ENCODE measurements at regions not wholly inside any gene's neighbourhood (a gene's known extent, or its start where the extent isn't known, plus 50 kb on each side); places are given as distances from the start of the nearest gene placed in this dataset.

GRCh38 chr20:59385480-59385879 is 85.1 kb downstream of the EDN3 start:
- Histone ChIP-seq H3K79me2 (ENCODE audit: control insufficient read depth, insufficient read depth, low read length) (no peaks in the 10 kb centered on the region), H3K27ac (ENCODE audit: insufficient read depth, low read length) (no peak overlapping the region), H3K9ac (ENCODE audit: insufficient read depth, low read length) (no peak overlapping the region), H3K4me2 (ENCODE audit: extremely low read depth, insufficient read depth, low read length) (no peak overlapping the region), H3K4me3 (replicated peaks in 1 of 4; ENCODE audit: control extremely low read depth in 1 of 4, insufficient read depth in 1 of 4, low read depth in 3 of 4, low read length in 4 of 4) (no peak overlapping the region), H3K9me3 (ENCODE audit: control insufficient read depth, insufficient read depth, low read depth, low read length) (no peaks in the 10 kb centered on the region), H3K4me1 (ENCODE audit: control insufficient read depth, extremely low read depth, insufficient read depth, low read length) (no peaks in the 10 kb centered on the region), H2AFZ (ENCODE audit: low read length) (no peak overlapping the region), H3K27me3 (ENCODE audit: control insufficient read depth, insufficient read depth, low read length) (no peaks in the 10 kb centered on the region), H4K20me1 (ENCODE audit: control insufficient read depth, extremely low read depth, insufficient read depth, low read length) (no peaks in the 10 kb centered on the region), H3K36me3 (ENCODE audit: control insufficient read depth, insufficient read depth, low read length) (no peaks in the 10 kb centered on the region)
- DNase-seq (ENCODE audit: low read depth in 2 of 2): no peak
- TF ChIP-seq EZH2 (IDR thresholded peaks at IDR 0.05; ENCODE audit: low read length, missing control alignments) (no peak), CTCF (conservative IDR thresholded peaks at IDR 0.05 in 1 of 2, IDR thresholded peaks at IDR 0.05 in 1 of 2; ENCODE audit: low read depth in 1 of 2, low read length in 2 of 2) (no peak)

- Histone ChIP-seq H3K9me3 (ENCODE audit: control insufficient read depth, insufficient read depth, low read depth, low read length) (no peaks in the 10 kb centered on the region), H3K4me3 (replicated peaks in 1 of 4; ENCODE audit: control extremely low read depth in 1 of 4, insufficient read depth in 1 of 4, low read depth in 3 of 4, low read length in 4 of 4) (no peak overlapping the region), H3K4me2 (ENCODE audit: extremely low read depth, insufficient read depth, low read length) (no peak overlapping the region), H2AFZ (ENCODE audit: low read length) (no peak overlapping the region), H3K36me3 (ENCODE audit: control insufficient read depth, insufficient read depth, low read length) (no peaks in the 10 kb centered on the region), H3K27ac (ENCODE audit: insufficient read depth, low read length) (no peak overlapping the region), H3K27me3 (ENCODE audit: control insufficient read depth, insufficient read depth, low read length) (no peaks in the 10 kb centered on the region), H4K20me1 (ENCODE audit: control insufficient read depth, extremely low read depth, insufficient read depth, low read length) (no peaks in the 10 kb centered on the region), H3K4me1 (ENCODE audit: control insufficient read depth, extremely low read depth, insufficient read depth, low read length) (no peaks in the 10 kb centered on the region), H3K9ac (ENCODE audit: insufficient read depth, low read length) (no peak overlapping the region), H3K79me2 (ENCODE audit: control insufficient read depth, insufficient read depth, low read length) (no peaks in the 10 kb centered on the region)
- no peak for TF ChIP-seq EZH2 (IDR thresholded peaks at IDR 0.05; ENCODE audit: low read length, missing control alignments)
- TF ChIP-seq CTCF (conservative IDR thresholded peaks at IDR 0.05 in 1 of 2, IDR thresholded peaks at IDR 0.05 in 1 of 2; ENCODE audit: low read depth in 1 of 2, low read length in 2 of 2): no peak
- no peak for DNase-seq (ENCODE audit: low read depth in 2 of 2)
These were observed 86.4 kb downstream of the EDN3 start for GRCh38 chr20:59386809-59387208.

GRCh38 chr20:59387891-59388290 is 87.5 kb downstream of the EDN3 start:
- Histone ChIP-seq H3K4me1 (ENCODE audit: control insufficient read depth, extremely low read depth, insufficient read depth, low read length) (no peaks in the 10 kb centered on the region), H3K36me3 (ENCODE audit: control insufficient read depth, insufficient read depth, low read length) (no peaks in the 10 kb centered on the region), H4K20me1 (ENCODE audit: control insufficient read depth, extremely low read depth, insufficient read depth, low read length) (no peaks in the 10 kb centered on the region), H3K4me2 (ENCODE audit: extremely low read depth, insufficient read depth, low read length) (no peak overlapping the region), H3K79me2 (ENCODE audit: control insufficient read depth, insufficient read depth, low read length) (no peaks in the 10 kb centered on the region), H2AFZ (ENCODE audit: low read length) (no peak overlapping the region), H3K9ac (ENCODE audit: insufficient read depth, low read length) (no peak overlapping the region), H3K4me3 (replicated peaks in 1 of 4; ENCODE audit: control extremely low read depth in 1 of 4, insufficient read depth in 1 of 4, low read depth in 3 of 4, low read length in 4 of 4) (no peak overlapping the region), H3K27me3 (ENCODE audit: control insufficient read depth, insufficient read depth, low read length) (no peaks in the 10 kb centered on the region), H3K27ac (ENCODE audit: insufficient read depth, low read length) (no peak overlapping the region), H3K9me3 (ENCODE audit: control insufficient read depth, insufficient read depth, low read depth, low read length) (no peaks in the 10 kb centered on the region)
- no peak for DNase-seq (ENCODE audit: low read depth in 2 of 2)
- no peak for TF ChIP-seq EZH2 (IDR thresholded peaks at IDR 0.05; ENCODE audit: low read length, missing control alignments)
- no peak for TF ChIP-seq CTCF (conservative IDR thresholded peaks at IDR 0.05 in 1 of 2, IDR thresholded peaks at IDR 0.05 in 1 of 2; ENCODE audit: low read depth in 1 of 2, low read length in 2 of 2)

Measured in fibroblast of lung (primary cell).